SW480 (cell line): ENCODE measurements at regions not wholly inside any gene's neighbourhood (a gene's known extent, or its start where the extent isn't known, plus 50 kb on each side); places are given as distances from the start of the nearest gene placed in this dataset.
A peak's percentile ranks its signal among the peaks of the same experiment; 100 is the strongest.

Experiments used
- DNase-seq: peaks from one replicate; pipeline ENCODE4 v3.0.0-alpha.2; 2016; ENCODE audit warnings: low spot score

DNA sequence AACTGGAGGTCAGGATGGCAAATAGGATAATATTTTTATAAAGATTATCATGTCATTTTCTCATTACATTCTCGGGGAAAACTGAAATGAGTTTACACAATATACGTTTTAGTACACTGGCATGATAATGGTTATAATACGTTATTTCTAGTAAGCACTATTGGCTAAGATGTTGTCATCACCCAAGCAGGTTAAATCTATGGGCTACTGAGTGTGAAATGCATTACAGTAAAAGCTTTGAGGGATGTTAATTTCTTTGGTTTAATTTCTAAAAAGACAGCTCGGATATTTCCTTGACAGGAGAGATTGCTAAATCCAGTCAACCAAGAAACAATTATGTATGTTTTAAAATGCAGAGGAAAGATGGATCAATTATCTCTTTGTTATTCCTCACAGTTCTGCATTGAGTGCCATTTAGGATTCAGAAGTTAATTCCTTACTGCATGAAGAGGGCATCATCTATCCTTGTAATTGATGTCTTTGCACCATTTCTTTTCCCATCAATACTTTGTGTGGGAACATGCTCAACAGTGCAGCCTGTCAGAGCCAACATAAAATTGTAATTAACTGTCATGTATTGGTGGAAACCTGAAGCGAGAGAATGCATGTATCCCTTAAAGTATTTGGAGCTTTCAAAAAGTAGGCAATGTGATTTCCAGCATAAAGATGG, 222.4 kb upstream of the ZP4 start:
- DNase-seq = no peak

GRCh38 chr1:238111516-238111915, 220.8 kb upstream of the ZP4 start:
- no peak for DNase-seq

DNA sequence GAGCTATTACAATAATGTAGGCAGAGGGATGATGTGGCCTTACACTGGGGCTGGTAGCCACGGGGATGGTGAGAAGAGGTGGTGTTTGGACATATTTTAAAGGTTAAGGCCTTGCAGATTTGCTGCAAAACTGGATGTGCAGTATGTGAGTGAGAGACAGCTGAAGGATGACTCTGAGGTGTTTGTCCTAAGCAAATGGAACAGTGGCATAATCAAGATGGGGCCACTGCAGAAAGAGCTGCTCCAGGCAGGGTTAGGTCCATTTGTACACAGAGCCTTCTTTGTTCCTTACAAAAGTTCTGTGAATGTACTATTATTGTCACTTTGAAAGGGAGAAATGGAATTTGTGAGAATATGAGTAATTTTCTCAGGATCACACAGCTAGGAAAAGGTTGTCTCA, 220.4 kb upstream of the ZP4 start:
- DNase-seq = no peak

GRCh38 chr1:238108417-238108816, 217.7 kb upstream of the ZP4 start:
- no peak for DNase-seq

DNA sequence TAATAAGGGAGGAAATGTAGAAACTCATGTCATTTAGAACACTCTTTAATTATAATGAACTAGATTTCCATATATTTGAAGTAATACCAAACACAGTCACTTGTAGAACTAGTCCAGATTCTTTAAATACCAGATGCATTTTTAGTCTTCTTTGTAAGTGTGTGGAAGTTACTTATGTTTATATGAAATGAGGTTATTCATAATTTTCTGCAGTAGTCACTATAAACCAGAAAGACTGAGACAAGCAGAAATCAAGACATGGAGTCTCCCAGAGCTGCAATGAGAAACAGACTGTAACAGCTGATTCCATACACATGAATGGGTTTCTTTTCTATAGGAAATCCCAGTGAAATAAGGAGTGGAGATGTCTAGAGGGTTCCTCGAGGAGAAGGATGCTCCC, 216.6 kb upstream of the ZP4 start:
- DNase-seq = no peak

DNA sequence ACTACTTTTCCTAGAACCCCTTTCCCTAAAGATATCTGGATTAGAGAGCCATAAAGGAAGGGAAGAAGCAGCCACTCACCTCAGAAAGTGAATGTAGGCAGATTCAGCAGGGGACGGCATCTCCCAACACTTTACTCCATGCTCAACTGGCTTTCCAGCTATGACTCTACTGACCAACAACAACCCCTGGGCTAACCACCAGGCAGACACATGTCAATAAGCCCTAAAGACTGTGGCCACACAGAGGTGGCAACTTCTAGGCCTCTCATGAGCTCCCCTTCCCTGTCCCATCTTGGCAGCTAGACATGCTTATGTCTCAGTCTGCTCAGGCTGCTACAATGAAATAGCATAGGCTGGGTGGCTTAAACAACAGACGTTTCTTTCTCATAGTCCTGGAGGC, 214.0 kb upstream of the ZP4 start:
- no peak for DNase-seq

DNA sequence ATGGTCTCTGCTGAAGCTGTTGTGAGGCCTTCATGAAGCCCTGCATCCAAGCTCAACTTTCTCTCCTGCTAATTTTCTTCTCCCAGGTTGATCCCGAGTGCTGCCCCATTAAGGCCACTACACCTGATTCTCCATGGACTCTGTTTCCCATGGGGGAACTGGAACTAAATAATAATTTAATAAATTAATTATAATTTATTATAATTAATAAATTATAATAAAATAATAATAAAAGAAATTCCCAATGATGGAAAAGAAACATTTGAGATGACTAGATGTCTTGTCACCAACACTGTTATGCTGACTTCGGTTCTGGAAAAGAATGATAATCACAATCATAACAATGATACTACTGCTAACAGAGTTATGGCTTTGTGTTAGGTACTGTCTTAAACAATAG, 211.2 kb upstream of the ZP4 start:
- DNase-seq = no peak

- DNase-seq = no peak
Measured at GRCh38 chr1:238099871-238100270, 209.1 kb upstream of the ZP4 start.

- no peak for DNase-seq
Measured at GRCh38 chr1:238089615-238090014, 198.9 kb upstream of the ZP4 start.

GRCh38 chr1:238088560-238089290, 198.0 kb upstream of the ZP4 start:
- DNase-seq = peak; percentile 17

GRCh38 chr1:238073991-238074390, 183.3 kb upstream of the ZP4 start:
- no peak for DNase-seq

DNA sequence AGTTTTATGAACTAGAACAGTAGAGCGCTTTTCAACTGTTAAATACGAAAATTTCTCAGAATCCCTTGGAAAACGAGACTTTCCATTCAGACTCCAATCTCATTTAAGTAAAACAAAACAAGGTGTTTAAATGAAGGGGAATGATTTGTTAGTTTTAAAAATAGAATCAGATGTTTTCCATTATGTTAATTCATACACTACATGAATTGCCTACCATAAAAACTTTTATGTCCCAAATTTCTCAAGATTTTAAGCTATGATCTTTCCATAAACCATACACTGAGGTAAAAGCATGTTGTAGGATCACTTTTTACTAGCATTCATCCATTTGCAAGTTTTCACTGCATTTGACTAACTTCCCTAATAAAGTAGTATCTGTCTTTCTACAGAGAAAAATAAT, 180.3 kb upstream of the ZP4 start:
- no peak for DNase-seq

DNA sequence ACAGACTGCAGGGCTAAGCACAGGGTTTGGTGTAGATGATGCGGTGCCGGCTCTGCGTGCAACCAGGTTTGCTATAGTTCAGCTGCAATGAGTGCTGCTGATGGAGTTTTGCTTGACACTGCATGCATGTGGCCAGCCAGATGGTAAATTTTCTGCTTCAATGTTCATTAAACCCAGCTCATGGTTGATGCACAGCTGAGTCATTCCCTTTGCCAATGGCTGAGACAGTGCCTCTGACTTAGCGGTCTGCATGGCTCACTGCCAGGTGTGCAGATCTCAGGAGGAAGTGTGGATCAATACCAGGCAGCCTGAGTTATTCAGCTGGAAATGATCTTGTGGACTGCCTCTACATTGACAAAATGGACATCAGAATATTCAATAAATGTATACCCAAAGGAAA, 172.7 kb upstream of the ZP4 start:
- no peak for DNase-seq

DNA sequence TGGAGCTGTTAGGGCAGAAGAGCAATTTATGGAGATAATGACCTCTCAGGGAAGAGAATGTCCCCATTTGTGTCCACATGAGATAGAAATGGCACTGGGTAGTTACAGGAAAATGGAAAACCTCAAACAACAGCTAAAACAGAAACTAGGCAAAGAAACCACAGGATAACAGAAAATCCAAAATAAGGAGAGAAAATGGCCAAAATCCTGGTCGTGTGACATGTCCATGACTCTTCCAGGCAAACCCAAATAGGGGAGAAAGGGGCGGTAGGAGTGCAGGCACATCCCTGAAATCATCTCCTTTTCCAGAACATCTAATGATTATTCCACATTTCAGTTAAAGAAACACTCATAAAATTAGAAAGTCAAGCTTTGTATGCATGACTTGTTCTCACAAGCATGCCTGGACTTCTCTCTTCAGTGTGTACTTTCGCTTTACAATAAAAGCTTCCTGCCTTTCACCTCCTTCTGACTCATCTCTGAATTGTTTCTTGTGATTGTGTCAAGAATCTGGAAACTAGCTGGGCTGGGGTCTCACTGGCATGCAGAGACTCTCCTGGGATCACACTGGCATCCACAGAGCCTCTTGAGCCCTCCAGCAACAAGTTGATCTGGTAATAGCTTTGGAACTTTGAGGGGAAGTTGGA, 171.4 kb upstream of the ZP4 start:
- DNase-seq = peak; percentile 3

GRCh38 chr1:238060061-238060460, 169.3 kb upstream of the ZP4 start:
- DNase-seq = no peak

- no peak for DNase-seq
Measured at GRCh38 chr1:238052496-238053266, 162.0 kb upstream of the ZP4 start.

DNA sequence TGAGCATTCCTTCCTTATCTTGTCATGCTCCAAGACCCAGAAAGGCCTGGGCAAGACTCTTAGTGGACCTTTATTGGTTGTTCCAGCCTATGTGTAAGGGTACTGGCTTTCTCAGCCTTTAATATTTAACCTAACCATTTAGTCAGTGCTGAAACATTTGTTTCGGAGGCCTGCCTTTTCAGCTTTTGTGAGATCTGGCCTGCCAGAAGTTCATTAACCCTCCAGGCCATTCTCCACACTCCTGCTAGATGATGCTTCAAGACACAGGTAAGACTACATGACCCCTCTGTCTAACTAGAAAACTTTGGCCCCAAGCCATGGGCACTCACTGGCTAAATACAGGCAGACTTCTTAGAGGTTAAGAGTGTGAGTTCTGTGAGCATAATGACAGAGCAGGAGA, 138.4 kb upstream of the ZP4 start:
- no peak for DNase-seq

- DNase-seq = no peak
Measured at GRCh38 chr1:238027366-238027765, 136.6 kb upstream of the ZP4 start.

- no peak for DNase-seq
Measured at GRCh38 chr1:238023137-238023536, 132.4 kb upstream of the ZP4 start.

DNA sequence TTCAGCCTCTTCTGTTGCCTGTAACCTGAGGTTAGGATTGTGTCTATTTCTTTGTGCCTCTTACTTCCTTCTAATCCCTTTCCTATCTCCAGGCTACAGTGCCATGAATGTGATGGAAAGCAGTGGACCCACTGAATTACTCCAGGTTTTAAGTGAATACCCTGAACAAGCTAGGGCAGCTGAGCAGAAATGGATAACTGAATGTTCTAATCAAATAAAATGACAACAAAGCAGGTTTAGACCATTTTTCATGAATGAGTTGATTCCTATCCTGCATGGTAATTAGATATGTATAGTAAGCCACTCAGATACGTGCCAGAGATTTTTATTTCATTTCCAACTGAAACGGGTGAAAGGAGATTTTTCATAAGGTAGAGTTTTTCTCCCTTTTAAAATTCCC, 127.5 kb upstream of the ZP4 start:
- DNase-seq = no peak

DNA sequence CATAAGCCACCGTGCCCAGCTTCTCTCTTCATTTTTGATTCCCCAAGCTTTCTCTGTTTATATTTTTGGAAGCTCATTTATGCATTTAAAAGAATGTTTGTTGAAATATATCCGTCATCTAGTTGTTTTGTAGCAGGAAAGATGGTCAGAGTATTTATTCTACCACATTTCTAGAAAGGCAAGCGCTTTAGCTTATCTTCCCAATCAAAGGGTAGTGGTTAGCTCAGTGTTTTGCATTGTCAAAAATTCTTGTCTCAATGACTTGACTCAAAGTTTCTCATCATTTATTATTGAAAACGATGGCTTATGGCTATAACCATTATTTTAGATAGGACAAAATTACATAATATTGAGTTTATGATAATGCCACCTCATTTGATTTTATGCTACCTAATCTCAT, 116.1 kb upstream of the ZP4 start:
- DNase-seq = no peak

- DNase-seq = no peak
Measured at GRCh38 chr1:238005116-238005515, 114.4 kb upstream of the ZP4 start.

- no peak for DNase-seq
Measured at GRCh38 chr1:238001818-238002217, 111.1 kb upstream of the ZP4 start.
